Esophagus (tissue), 2 donors: ENCODE measurements at regions not wholly inside any gene's neighbourhood (a gene's known extent, or its start where the extent isn't known, plus 50 kb on each side); places are given as distances from the start of the nearest gene placed in this dataset.

Source experiments
- H3K27ac ChIP-seq, 2 donors: one replicate each; pipeline ENCODE4 v1.5.1; 2013; ENCODE audit warnings: low read depth in 2 of 2, mild to moderate bottlenecking in 2 of 2, inconsistent platforms in 1 of 2, low read length in 1 of 2, moderate library complexity in 1 of 2
- H3K27me3 ChIP-seq, 2 donors: one replicate each; pipeline ENCODE4 v1.6.1; 2013; ENCODE audit warnings: low read length in 2 of 2, control low read depth in 1 of 2, mild to moderate bottlenecking in 1 of 2; ENCODE audit not compliant: insufficient read depth in 2 of 2, control insufficient read depth in 1 of 2
- H3K36me3 ChIP-seq, 2 donors: one replicate each; pipeline ENCODE4 v1.6.1; 2013; ENCODE audit warnings: low read length in 1 of 2; ENCODE audit not compliant: control insufficient read depth in 2 of 2, insufficient read depth in 2 of 2
- H3K4me1 ChIP-seq, 2 donors: one replicate each; pipeline ENCODE4 v1.6.1; 2013; ENCODE audit warnings: low read length in 1 of 2; ENCODE audit not compliant: control insufficient read depth in 2 of 2, insufficient read depth in 2 of 2
- H3K4me3 ChIP-seq, 2 donors: one replicate each; pipeline ENCODE4 v1.5.1; 2013; ENCODE audit warnings: low read length in 2 of 2, mild to moderate bottlenecking in 2 of 2, low read depth in 1 of 2, moderate library complexity in 1 of 2
- H3K9me3 ChIP-seq, 2 donors: one replicate each; pipeline ENCODE4 v1.6.1; 2013; ENCODE audit warnings: mild to moderate bottlenecking in 2 of 2, low read depth in 1 of 2, low read length in 1 of 2, moderate library complexity in 1 of 2; ENCODE audit not compliant: control insufficient read depth in 2 of 2, insufficient read depth in 1 of 2
- WGBS, 2 donors: extraction: QIAGEN DNeasy Blood & Tissue Kit; methylation state at CpG; one replicate each; pipeline ENCODE4 v1.1.7; 2013; 5-methylcytosine and 5-hydroxymethylcytosine counted together
- donor health status: healthy with polysubstance abuse.
- donor health status: Bipolar disorder and iron deficiency.

DNA sequence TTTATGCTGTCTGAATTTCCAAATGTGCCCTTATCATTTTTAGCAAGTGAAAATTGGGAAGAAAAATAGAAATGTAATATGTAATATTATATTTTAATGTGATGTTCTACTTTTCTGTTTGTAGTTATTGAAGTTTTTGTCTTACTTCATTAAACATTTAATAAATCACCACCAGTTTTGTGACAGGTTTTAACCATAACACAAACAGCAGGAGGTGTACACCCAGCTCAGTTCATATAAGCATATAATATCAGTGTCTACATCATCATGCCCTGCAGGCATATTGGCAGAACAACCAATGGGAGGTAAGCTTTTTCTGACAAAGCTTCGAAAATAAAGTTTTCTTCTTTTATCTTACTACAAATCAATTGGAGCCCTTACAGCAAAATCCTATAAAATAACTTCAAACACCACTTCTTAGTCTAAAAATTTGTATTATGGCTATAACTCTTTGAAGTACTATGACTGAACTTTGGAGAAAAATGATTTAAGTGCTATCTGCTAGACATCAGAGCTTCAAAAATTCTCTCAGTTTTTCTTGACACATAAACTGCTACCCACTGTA is 236.7 kb downstream of the BARHL2 start:
- Histone ChIP-seq H3K4me1 (no peaks in the 10 kb centered on the region), H3K4me3 (no peak overlapping the region), H3K27me3 (no peaks in the 10 kb centered on the region), H3K9me3 (no peaks in the 10 kb centered on the region), H3K36me3 (no peaks in the 10 kb centered on the region), H3K27ac (no peak overlapping the region)
- WGBS, 2 donors, result 29 to 56% methylated on average over 1 of the region's 1 CpG

GRCh38 chr1:90476994-90477393 is 240.1 kb downstream of the BARHL2 start:
- WGBS, 2 donors, result 77 to 85% methylated on average over 3 of the region's 3 CpGs

GRCh38 chr1:90476411-90476810 is 240.7 kb downstream of the BARHL2 start:
- Histone ChIP-seq H3K27me3 (no peaks in the 10 kb centered on the region), H3K4me1 (no peaks in the 10 kb centered on the region), H3K36me3 (no peaks in the 10 kb centered on the region), H3K9me3 (no peaks in the 10 kb centered on the region), H3K4me3 (no peak overlapping the region), H3K27ac (no peak overlapping the region)
- 50 to 78% methylated on average over 1 of the region's 1 CpG for WGBS, 2 donors

More at GRCh38 chr1:90476994-90477393, 240.1 kb downstream of the BARHL2 start:
- Histone ChIP-seq H3K27me3 (no peaks in the 10 kb centered on the region), H3K9me3 (no peaks in the 10 kb centered on the region), H3K4me1 (no peaks in the 10 kb centered on the region), H3K4me3 (no peak overlapping the region), H3K36me3 (no peaks in the 10 kb centered on the region), H3K27ac (no peak overlapping the region)

- WGBS, 2 donors, result 35 to 36% methylated on average over 2 of the region's 2 CpGs
- H3K27ac ChIP-seq, result no peak overlapping the region
- no peaks in the 10 kb centered on the region for H3K36me3 ChIP-seq
These were observed 241.5 kb downstream of the BARHL2 start for GRCh38 chr1:90475631-90476030.

DNA sequence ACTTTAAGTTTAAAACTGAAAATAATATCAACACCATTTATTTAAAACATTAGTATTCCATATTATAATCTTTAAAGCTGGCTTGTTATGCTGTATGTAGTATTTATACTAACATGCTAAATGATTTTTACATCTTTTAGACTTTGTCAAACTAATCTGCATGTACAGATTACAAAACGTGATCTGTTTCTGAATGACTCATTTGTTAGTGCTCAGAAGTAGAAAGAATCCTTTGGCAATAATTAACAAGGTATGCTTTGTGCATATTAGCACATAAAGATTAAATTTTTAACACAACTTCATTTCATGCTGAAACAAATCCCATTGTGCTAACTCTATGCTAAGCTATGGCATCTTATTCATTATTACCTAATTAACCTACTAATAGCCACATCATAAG is 242.4 kb downstream of the BARHL2 start:
- H3K9me3 ChIP-seq, result no peaks in the 10 kb centered on the region
- no peaks in the 10 kb centered on the region for H3K27me3 ChIP-seq
- no peak overlapping the region for H3K4me3 ChIP-seq
- H3K27ac ChIP-seq, result no peak overlapping the region
- no peaks in the 10 kb centered on the region for H3K36me3 ChIP-seq
- no peaks in the 10 kb centered on the region for H3K4me1 ChIP-seq
- 16 to 19% methylated on average over 1 of the region's 1 CpG for WGBS, 2 donors

More at GRCh38 chr1:90475631-90476030, 241.5 kb downstream of the BARHL2 start:
- Histone ChIP-seq H3K4me3 (no peak overlapping the region), H3K9me3 (no peaks in the 10 kb centered on the region), H3K4me1 (no peaks in the 10 kb centered on the region), H3K27me3 (no peaks in the 10 kb centered on the region)

GRCh38 chr1:90474158-90474557 is 242.9 kb downstream of the BARHL2 start:
- H3K4me3 ChIP-seq, result no peak overlapping the region
- 74 to 76% methylated on average over 2 of the region's 2 CpGs for WGBS, 2 donors
- H3K27ac ChIP-seq, result no peak overlapping the region
- no peaks in the 10 kb centered on the region for H3K4me1 ChIP-seq
- H3K27me3 ChIP-seq, result no peaks in the 10 kb centered on the region
- H3K36me3 ChIP-seq, result no peaks in the 10 kb centered on the region
- no peaks in the 10 kb centered on the region for H3K9me3 ChIP-seq

DNA sequence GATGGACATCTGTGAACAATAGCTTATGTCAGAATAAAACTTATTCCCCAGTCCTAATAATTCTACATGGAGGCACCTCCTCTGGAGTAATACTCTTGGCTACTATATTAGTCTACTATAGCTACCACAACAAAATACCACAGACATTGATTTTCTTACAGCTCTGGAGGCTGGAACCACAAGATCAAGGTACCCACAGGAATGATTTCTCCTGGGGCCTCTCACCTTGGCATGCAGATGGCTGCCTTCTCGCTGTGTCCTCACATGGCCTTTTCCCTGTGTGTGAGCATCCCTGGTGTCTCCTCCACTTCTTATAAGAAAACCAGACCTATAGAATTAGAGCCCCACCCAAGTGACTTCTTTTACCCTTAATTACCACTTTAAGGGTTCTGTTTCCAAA is 244.3 kb downstream of the BARHL2 start:
- 75 to 91% methylated on average over 1 of the region's 1 CpG for WGBS, 2 donors
- Histone ChIP-seq H3K27ac (no peak overlapping the region), H3K9me3 (no peaks in the 10 kb centered on the region), H3K4me1 (no peaks in the 10 kb centered on the region), H3K4me3 (no peak overlapping the region), H3K36me3 (no peaks in the 10 kb centered on the region), H3K27me3 (no peaks in the 10 kb centered on the region)

DNA sequence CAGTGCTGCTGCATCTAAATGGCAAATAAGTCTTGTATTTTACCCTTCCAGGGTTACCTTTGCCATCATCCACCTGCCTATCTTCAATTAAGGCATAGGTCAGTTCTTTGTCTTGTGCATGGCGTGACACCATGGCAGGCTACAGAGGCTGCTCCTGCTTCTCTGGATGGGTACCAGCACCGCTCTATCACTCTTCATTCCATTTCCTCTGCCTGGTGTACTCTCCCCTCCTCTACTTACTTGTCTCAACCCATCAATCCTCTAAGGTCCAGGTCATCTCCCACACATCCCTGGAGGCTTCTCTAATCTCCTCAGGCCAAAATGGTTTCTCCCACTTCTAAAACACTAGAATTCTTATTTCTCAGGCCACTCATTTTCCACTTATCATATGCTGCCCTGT is 257.5 kb downstream of the BARHL2 start:
- Histone ChIP-seq H3K9me3 (no peaks in the 10 kb centered on the region), H3K36me3 (no peaks in the 10 kb centered on the region), H3K27me3 (no peaks in the 10 kb centered on the region), H3K4me3 (no peak overlapping the region), H3K27ac (no peak overlapping the region), H3K4me1 (no peaks in the 10 kb centered on the region)
- WGBS, 2 donors, result 90 to 94% methylated on average over 2 of the region's 2 CpGs

DNA sequence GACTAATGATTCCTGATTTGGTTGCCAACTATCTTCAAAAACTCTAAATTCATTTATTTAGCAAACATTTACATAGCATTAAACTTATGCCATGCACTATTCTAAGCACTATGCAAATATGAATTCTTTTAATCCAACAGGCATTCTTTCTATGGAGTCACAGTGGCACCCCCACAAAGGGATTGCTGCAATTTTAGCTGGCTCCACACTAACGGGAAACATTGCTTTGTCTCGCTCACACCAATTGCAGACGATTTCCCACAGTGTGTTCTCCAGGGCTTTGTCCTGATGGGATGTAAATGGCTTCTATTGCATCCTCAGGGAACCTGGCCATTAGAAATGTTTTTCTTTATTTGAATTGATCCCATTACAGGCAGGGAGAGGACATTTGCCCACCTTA is 259.1 kb downstream of the BARHL2 start:
- Histone ChIP-seq H3K4me3 (no peak overlapping the region), H3K9me3 (no peaks in the 10 kb centered on the region), H3K27ac (no peak overlapping the region), H3K36me3 (no peaks in the 10 kb centered on the region), H3K4me1 (no peaks in the 10 kb centered on the region), H3K27me3 (no peaks in the 10 kb centered on the region)
- WGBS, 2 donors, result 57 to 63% methylated on average over 3 of the region's 3 CpGs

GRCh38 chr1:90452491-90452890 is 264.6 kb downstream of the BARHL2 start:
- Histone ChIP-seq H3K4me3 (no peak overlapping the region), H3K27me3 (peaks cover 0 to 2% of the 10 kb centered on the region in 2 donors), H3K27ac (no peak overlapping the region), H3K9me3 (no peaks in the 10 kb centered on the region), H3K36me3 (no peaks in the 10 kb centered on the region), H3K4me1 (no peaks in the 10 kb centered on the region)
- WGBS, 2 donors, result 88 to 94% methylated on average over 2 of the region's 2 CpGs
